ENCODE measurements at regions not wholly inside any gene's neighbourhood (a gene's known extent, or its start where the extent isn't known, plus 50 kb on each side); places are given as distances from the start of the nearest gene placed in this dataset.

DNA sequence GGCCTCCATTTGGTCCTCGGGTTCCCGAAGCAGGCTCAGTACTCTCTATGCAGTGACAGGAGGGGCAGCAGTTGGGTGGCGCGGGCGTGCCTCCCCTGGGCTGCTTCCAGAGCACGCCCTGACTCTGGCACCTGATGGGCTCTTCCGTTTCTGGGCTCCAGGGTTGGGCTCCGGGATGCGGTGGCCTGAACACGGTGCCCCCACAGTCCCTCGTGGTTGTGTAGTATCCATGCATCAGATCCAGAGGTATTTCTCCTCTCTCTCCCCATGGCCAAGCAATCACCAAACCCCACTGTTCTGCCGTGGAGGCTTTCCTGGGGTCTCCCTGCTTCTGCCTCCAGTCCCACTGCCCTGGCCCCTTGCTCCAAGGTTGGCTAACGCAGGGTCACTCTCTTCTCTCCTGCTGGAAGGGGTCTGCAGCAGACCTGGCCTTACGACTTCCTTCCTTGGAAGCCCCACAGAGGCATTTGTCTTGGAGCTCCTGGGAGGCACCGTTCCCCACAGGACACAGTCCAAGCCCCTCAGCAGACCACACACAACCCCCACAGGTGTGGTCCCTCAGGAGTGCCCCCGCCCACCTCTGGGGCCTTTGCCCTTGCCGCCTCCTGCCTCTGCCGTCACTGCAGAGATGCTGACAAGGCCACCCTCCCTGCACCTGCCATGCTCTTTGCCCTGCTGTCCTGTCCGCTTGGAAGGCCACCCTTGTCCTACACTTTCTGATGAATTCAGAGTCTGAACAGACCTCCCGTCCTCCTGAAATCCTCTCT, 136.6 kb upstream of the ASB18 start:
- Histone ChIP-seq H3K27ac (no peak overlapping the region), H3K9me3 (no peaks in the 10 kb centered on the region), H3K36me3 (replicated peaks in 1 of 2; ENCODE audit: insufficient read depth in 1 of 2, low read depth in 2 of 2) (no peaks in the 10 kb centered on the region), H3K27me3 (no peaks in the 10 kb centered on the region), H3K4me1 (no peaks in the 10 kb centered on the region), H3K4me3 (no peak overlapping the region)
- no peak for TF ChIP-seq POLR2A (IDR thresholded peaks at IDR 0.05)
- TF ChIP-seq, protein P1, sequence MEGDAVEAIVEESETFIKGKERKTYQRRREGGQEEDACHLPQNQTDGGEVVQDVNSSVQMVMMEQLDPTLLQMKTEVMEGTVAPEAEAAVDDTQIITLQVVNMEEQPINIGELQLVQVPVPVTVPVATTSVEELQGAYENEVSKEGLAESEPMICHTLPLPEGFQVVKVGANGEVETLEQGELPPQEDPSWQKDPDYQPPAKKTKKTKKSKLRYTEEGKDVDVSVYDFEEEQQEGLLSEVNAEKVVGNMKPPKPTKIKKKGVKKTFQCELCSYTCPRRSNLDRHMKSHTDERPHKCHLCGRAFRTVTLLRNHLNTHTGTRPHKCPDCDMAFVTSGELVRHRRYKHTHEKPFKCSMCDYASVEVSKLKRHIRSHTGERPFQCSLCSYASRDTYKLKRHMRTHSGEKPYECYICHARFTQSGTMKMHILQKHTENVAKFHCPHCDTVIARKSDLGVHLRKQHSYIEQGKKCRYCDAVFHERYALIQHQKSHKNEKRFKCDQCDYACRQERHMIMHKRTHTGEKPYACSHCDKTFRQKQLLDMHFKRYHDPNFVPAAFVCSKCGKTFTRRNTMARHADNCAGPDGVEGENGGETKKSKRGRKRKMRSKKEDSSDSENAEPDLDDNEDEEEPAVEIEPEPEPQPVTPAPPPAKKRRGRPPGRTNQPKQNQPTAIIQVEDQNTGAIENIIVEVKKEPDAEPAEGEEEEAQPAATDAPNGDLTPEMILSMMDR (IDR thresholded peaks at IDR 0.05) = no peak
- WGBS, 2 donors = 74 to 84% methylated on average over 12 to 20 of the region's 20 CpGs
- intact Hi-C loops (cut with DNase I) = no loop called here
- ATAC-seq (no peak), DNase-seq (no peak)

DNA sequence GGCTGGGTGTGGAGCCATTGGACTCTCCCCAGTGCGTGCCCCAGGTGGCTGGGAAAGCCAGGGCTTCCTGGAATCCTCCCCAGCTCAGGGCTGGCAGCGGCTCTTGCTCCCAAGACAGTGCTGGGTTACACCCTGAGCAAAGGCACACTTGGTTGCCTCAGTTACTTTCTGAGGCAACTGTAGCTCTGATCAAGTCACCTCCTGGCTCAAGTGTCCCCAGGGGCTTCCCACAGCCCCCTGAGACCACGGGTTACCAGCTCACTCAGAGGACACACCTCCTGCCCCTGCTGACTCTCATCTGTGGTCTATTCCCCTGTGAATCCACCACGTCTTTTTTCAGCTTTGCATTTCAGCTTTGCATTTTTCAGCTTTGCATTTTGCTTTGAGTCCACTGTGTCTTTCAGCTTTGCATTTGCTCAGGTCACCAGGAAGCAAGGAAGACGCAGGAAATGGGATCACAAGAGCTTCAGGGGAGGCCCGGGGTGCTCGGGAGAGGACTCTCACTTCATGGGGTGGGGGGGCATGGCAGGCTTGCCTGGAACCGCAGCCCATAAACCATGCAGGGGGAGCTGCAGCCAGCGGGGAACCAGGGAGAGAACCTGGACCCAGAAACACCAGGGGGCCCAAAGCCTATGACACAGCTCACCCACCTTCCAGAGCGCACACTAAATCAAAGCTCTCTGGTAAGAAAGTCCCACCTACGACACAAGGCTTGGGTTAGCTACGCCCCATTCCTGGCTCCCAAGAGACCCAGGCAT, 138.0 kb upstream of the ASB18 start:
- H3K4me3 ChIP-seq = no peak overlapping the region
- TF ChIP-seq, protein P1 (IDR thresholded peaks at IDR 0.05) = no peak
- TF ChIP-seq POLR2A (IDR thresholded peaks at IDR 0.05) = no peak
- DNase-seq (no peak), ATAC-seq (no peak)
- no peaks in the 10 kb centered on the region for H3K9me3 ChIP-seq
- H3K27ac ChIP-seq = no peak overlapping the region
- WGBS, 2 donors = 69 to 71% methylated on average over 11 to 12 of the region's 12 CpGs
- intact Hi-C loops (cut with DNase I) = no loop called here
- H3K36me3 ChIP-seq (replicated peaks in 1 of 2; ENCODE audit: insufficient read depth in 1 of 2, low read depth in 2 of 2) = no peaks in the 10 kb centered on the region
- H3K4me1 ChIP-seq = no peaks in the 10 kb centered on the region
- H3K27me3 ChIP-seq = no peaks in the 10 kb centered on the region

DNA sequence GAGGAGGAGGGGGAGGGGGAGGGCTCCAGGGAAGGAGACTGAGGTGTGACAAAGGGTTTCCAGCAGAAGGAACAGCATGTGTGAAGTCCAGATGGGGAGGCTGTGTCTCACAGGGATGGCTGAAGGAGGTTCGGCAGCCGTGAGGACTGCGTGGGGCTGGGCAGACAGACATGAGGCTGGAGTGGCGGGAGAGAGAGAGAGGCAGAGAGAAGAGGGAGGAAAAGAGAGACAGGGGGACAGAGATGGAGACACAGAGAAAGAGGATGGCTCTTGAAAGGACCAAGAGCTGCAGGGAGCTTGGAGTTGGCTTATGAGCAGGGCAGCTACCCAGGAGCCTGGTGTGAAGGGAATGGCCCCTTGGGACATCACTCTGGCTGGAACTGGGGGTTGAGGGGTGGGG, 138.9 kb upstream of the ASB18 start:
- DNase-seq (no peak), ATAC-seq (no peak)
- no peak overlapping the region for H3K27ac ChIP-seq
- H3K9me3 ChIP-seq = no peaks in the 10 kb centered on the region
- intact Hi-C loops (cut with DNase I) = no loop called here
- TF ChIP-seq POLR2A (IDR thresholded peaks at IDR 0.05) = no peak
- TF ChIP-seq, protein P1 (IDR thresholded peaks at IDR 0.05) = no peak
- no peaks in the 10 kb centered on the region for H3K36me3 ChIP-seq (replicated peaks in 1 of 2; ENCODE audit: insufficient read depth in 1 of 2, low read depth in 2 of 2)
- 83 to 94% methylated on average over 4 of the region's 4 CpGs for WGBS, 2 donors
- H3K4me1 ChIP-seq = no peaks in the 10 kb centered on the region
- H3K27me3 ChIP-seq = no peaks in the 10 kb centered on the region
- no peak overlapping the region for H3K4me3 ChIP-seq

DNA sequence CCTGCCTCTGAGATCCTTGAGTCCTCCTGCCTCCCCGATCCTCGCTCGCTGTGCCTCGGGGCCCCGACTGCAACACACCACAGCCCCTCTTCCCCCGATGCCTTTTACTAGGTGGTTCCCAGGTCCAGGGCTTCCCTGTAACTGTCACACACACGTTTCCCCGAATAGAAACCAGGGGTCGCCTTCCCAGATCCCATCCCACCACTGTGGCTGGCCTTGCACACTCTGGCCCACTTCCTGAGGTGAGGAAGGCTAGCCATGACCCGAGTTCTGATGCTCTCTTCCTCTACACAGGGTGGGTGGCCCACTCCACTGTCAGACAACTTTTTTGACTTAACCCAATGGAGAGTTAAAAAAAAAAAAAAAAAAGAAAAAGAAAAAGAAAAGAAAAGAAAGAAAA, 139.6 kb upstream of the ASB18 start:
- DNase-seq = no peak
- Histone ChIP-seq H3K4me3 (no peak overlapping the region), H3K27ac (no peak overlapping the region), H3K36me3 (replicated peaks in 1 of 2; ENCODE audit: insufficient read depth in 1 of 2, low read depth in 2 of 2) (no peaks in the 10 kb centered on the region), H3K27me3 (no peaks in the 10 kb centered on the region), H3K9me3 (no peaks in the 10 kb centered on the region), H3K4me1 (no peaks in the 10 kb centered on the region)
- intact Hi-C loops (cut with DNase I) = no loop called here
- 79 to 80% methylated on average over 9 to 10 of the region's 10 CpGs for WGBS, 2 donors
- TF ChIP-seq, protein P1 (IDR thresholded peaks at IDR 0.05) = no peak
- TF ChIP-seq POLR2A (IDR thresholded peaks at IDR 0.05) = no peak
- ATAC-seq = no peak

All from body of pancreas (tissue), 4 donors.